22Rv1 (cell line): ENCODE measurements at regions not wholly inside any gene's neighbourhood (a gene's known extent, or its start where the extent isn't known, plus 50 kb on each side); places are given as distances from the start of the nearest gene placed in this dataset.

Experiments used
- CTCF ChIP-seq: fragments of 450-650 bp; IDR thresholded peaks from 2 replicates; pipeline ENCODE4 v1.5.1; 2017; ENCODE audit warnings: mild to moderate bottlenecking
- ZFX ChIP-seq: fragments of 450-650 bp; IDR thresholded peaks from 2 replicates; pipeline ENCODE4 v1.6.1; 2017; ENCODE audit warnings: antibody characterized with exemption, borderline replicate concordance

GRCh38 chr10:44306147-44306710 is 78.7 kb downstream of the CXCL12 start:
- TF ChIP-seq CTCF (no peak), ZFX (no peak)
